Calu3 (cell line): ENCODE measurements at regions not wholly inside any gene's neighbourhood (a gene's known extent, or its start where the extent isn't known, plus 50 kb on each side); places are given as distances from the start of the nearest gene placed in this dataset.
A peak's percentile ranks its signal among the peaks of the same experiment; 100 is the strongest.

Experiments used
- BruUV-seq: library from RNA; stranded (reverse); fragments of 400-500 nt; replicated peaks from 2 replicates; lab custom pipeline; 2021; lab: Mats Ljungman, UMichigan
- CTCF ChIA-PET: fragments of 300-600 bp; sonication (Branson Sonifier 250); formaldehyde crosslinking; loops from one replicate; lab custom pipeline; 2022; ENCODE audit warnings: antibody characterized with exemption; lab: Charles Lee
- DNase-seq: peaks from one replicate; pipeline ENCODE4 v3.0.0; 2022
- H3K27ac Mint-ChIP-seq: one replicate; pipeline ENCODE4 v1.8.0; 2022; ENCODE audit warnings: mixed read lengths; ENCODE audit not compliant: unreplicated experiment
- H3K27me3 Mint-ChIP-seq: one replicate; pipeline ENCODE4 v1.8.0; 2022; ENCODE audit warnings: mixed read lengths; ENCODE audit not compliant: unreplicated experiment
- H3K36me3 Mint-ChIP-seq: one replicate; pipeline ENCODE4 v1.8.0; 2022; ENCODE audit warnings: mild to moderate bottlenecking, moderate library complexity, mixed read lengths; ENCODE audit not compliant: insufficient read depth, unreplicated experiment
- H3K4me1 Mint-ChIP-seq: one replicate; pipeline ENCODE4 v1.8.0; 2022; ENCODE audit warnings: mild to moderate bottlenecking, low read depth, mixed read lengths; ENCODE audit not compliant: unreplicated experiment
- H3K4me3 Mint-ChIP-seq: one replicate; pipeline ENCODE4 v1.8.0; 2022; ENCODE audit warnings: mild to moderate bottlenecking, low read depth, moderate library complexity, mixed read lengths; ENCODE audit not compliant: unreplicated experiment
- H3K9me3 Mint-ChIP-seq: one replicate; pipeline ENCODE4 v1.8.0; 2022; ENCODE audit warnings: low read depth, mixed read lengths; ENCODE audit not compliant: unreplicated experiment
- CTCF ChIP-seq: fragments of 200-600 bp; IDR thresholded peaks from one replicate; pipeline ENCODE4 v1.8.0; 2022; ENCODE audit warnings: antibody characterized with exemption; ENCODE audit not compliant: unreplicated experiment
- intact Hi-C: fragments of 100-400 bp; cut with micrococcal nuclease; formaldehyde crosslinking; loops from one replicate; pipeline ENCODE4 v1.10.0; 2022; ENCODE audit not compliant: unreplicated experiment

DNA sequence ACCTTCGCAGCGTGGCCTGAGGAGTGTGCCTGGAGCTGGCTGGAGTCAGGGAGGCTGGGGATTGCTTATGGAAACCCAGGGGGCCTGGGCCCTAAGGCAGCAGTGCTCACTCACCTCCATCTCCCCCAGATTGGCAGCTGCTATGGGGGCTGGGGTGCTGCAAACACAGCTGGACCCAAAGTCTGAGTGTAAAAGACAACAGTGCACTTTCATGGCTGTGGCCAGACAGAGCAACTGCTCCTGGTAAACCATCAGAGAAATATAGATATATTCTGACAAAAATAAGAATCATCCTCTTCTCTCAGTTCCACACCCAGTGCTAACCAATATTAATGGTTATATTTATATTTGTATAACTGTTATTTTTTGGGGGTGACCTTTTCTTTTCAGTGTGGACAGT lies 123.9 kb downstream of the TENT4A start:
- CTCF ChIA-PET = no interaction called here
- Mint-ChIP-seq H3K27me3 (peaks cover 27% of the 10 kb centered on the region), H3K9me3 (peaks cover 4% of the 10 kb centered on the region), H3K36me3 (no peaks in the 10 kb centered on the region), H3K4me1 (no peaks in the 10 kb centered on the region), H3K27ac (no peak overlapping the region), H3K4me3 (no peak overlapping the region)
- DNase-seq = no peak
- BruUV-seq = no TSS peak
- intact Hi-C loops = no loop called here
- TF ChIP-seq CTCF = no peak

DNA sequence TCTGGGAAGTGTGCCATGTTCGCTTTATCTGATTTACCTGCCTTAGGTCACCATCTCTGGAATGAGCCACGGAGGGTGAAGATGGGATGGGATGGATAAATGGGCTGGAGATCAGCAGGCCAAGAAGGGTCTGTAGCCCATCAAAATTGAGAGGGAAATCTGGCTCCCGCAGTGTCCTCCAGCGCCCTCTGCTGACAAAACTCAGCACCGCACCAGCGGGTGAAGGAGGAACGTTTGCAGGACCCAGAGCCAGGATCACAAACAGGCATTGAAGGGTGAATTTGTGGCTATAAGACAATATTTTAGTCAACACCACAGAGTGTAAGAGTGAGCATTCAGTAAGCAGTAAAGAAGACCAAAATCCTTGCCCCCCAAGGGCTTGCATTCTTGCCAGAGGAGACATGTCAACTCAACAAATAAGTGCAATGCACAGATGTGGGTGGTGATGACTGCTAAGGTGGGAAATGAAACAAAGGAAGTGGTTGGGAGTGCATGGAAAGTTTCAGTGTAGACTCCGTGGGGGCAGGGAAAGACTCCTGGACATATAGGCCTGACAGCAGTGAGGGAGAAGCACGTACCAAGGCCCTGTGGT lies 124.4 kb downstream of the TENT4A start:
- H3K36me3 Mint-ChIP-seq = no peaks in the 10 kb centered on the region
- no peaks in the 10 kb centered on the region for H3K4me1 Mint-ChIP-seq
- no peak overlapping the region for H3K4me3 Mint-ChIP-seq
- CTCF ChIA-PET = no interaction called here
- peaks cover 4% of the 10 kb centered on the region for H3K9me3 Mint-ChIP-seq
- no TSS peak for BruUV-seq
- peaks cover 27% of the 10 kb centered on the region for H3K27me3 Mint-ChIP-seq
- peak; percentile 48 for TF ChIP-seq CTCF
- peak; percentile 41 for DNase-seq
- no peak overlapping the region for H3K27ac Mint-ChIP-seq
- intact Hi-C loops = no loop called here

DNA sequence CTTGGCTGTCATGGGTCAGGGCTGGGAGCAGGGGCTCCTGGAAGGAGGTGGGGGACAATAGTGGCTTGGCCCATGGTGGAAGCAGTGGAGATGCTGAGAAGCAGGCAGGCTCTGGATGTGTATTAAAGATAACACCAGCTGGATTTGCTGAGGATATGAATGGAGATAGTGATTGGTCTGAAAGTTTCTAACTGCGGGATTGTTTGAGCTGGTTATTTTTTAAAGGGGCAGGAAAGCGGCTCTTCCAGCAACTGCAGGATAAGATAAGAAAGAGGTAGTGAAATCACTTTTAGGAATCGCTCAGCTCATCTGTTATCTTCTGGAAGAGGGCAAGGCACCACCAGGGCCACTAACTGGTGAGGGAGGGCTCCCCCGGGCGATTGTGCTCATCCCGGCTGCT lies 125.5 kb downstream of the TENT4A start:
- no TSS peak for BruUV-seq
- intact Hi-C loops = no loop called here
- TF ChIP-seq CTCF = no peak
- no peak for DNase-seq
- Mint-ChIP-seq H3K27ac (no peak overlapping the region), H3K4me1 (no peaks in the 10 kb centered on the region), H3K36me3 (no peaks in the 10 kb centered on the region), H3K27me3 (peaks cover 27% of the 10 kb centered on the region), H3K4me3 (no peak overlapping the region), H3K9me3 (peaks cover 4% of the 10 kb centered on the region)
- CTCF ChIA-PET = no interaction called here

- no peak for TF ChIP-seq CTCF
- Mint-ChIP-seq H3K4me3 (no peak overlapping the region), H3K27ac (no peak overlapping the region), H3K9me3 (peaks cover 4% of the 10 kb centered on the region), H3K36me3 (no peaks in the 10 kb centered on the region), H3K27me3 (peaks cover 27% of the 10 kb centered on the region), H3K4me1 (no peaks in the 10 kb centered on the region)
- intact Hi-C loops = no loop called here
- CTCF ChIA-PET = no interaction called here
- no peak for DNase-seq
- no TSS peak for BruUV-seq
These were observed 127.0 kb downstream of the TENT4A start for GRCh38 chr5:6840136-6840793.
